ENCODE measurements at regions not wholly inside any gene's neighbourhood (a gene's known extent, or its start where the extent isn't known, plus 50 kb on each side); places are given as distances from the start of the nearest gene placed in this dataset.

GRCh38 chr4:117203231-117203630, 117.9 kb upstream of the TRAM1L1 start:
- Histone ChIP-seq H3K9ac (ENCODE audit: low read length) (no peak overlapping the region), H3K79me2 (ENCODE audit: low read length) (no peaks in the 10 kb centered on the region), H3K4me2 (ENCODE audit: low read length) (no peak overlapping the region), H3K9me3 (ENCODE audit: low read length) (no peaks in the 10 kb centered on the region), H4K20me1 (ENCODE audit: low read length) (no peaks in the 10 kb centered on the region), H3K9me2 (replicated peaks; ENCODE audit: low read length) (no peaks in the 10 kb centered on the region), H3K36me3 (ENCODE audit: low read depth, low read length) (no peaks in the 10 kb centered on the region), H2AFZ (ENCODE audit: low read length) (no peak overlapping the region), H3K27ac (ENCODE audit: low read length) (no peak overlapping the region), H3K4me1 (ENCODE audit: insufficient read depth, low read length) (no peaks in the 10 kb centered on the region), H3F3A (ENCODE audit: low read length, unreplicated experiment) (no peaks in the 10 kb centered on the region), H3K27me3 (ENCODE audit: low read length) (no peaks in the 10 kb centered on the region), H3K4me3 (ENCODE audit: low read length) (no peak overlapping the region)
- BruUV-seq (replicated peaks): no TSS peak
- ATAC-seq: no peak
- intact Hi-C loops (cut with micrococcal nuclease): no loop called here
- DNase-seq: no peak
- TF ChIP-seq EZH2phosphoT487 (IDR thresholded peaks at IDR 0.05; ENCODE audit: borderline replicate concordance, low read length) (no peak), CTCF (conservative IDR thresholded peaks at IDR 0.05; ENCODE audit: low read depth, low read length) (no peak), EZH2 (IDR thresholded peaks at IDR 0.05; ENCODE audit: low read length, unreplicated experiment) (no peak)
- POLR2A ChIA-PET (ENCODE audit: unreplicated experiment): no interaction called here
- CTCF ChIA-PET: no interaction called here

- ATAC-seq: no peak
- no peaks in the 10 kb centered on the region for H3K9me2 ChIP-seq (replicated peaks; ENCODE audit: low read length)
- no peaks in the 10 kb centered on the region for H4K20me1 ChIP-seq (ENCODE audit: low read length)
- no TSS peak for BruUV-seq (replicated peaks)
- H3K27ac ChIP-seq (ENCODE audit: low read length): no peak overlapping the region
- POLR2A ChIA-PET (ENCODE audit: unreplicated experiment): no interaction called here
- H3K36me3 ChIP-seq (ENCODE audit: low read depth, low read length): no peaks in the 10 kb centered on the region
- TF ChIP-seq EZH2phosphoT487 (IDR thresholded peaks at IDR 0.05; ENCODE audit: borderline replicate concordance, low read length) (no peak), EZH2 (IDR thresholded peaks at IDR 0.05; ENCODE audit: low read length, unreplicated experiment) (no peak), CTCF (conservative IDR thresholded peaks at IDR 0.05; ENCODE audit: low read depth, low read length) (no peak)
- no peaks in the 10 kb centered on the region for H3K79me2 ChIP-seq (ENCODE audit: low read length)
- H3F3A ChIP-seq (ENCODE audit: low read length, unreplicated experiment): no peaks in the 10 kb centered on the region
- intact Hi-C loops (cut with micrococcal nuclease): no loop called here
- H2AFZ ChIP-seq (ENCODE audit: low read length): no peak overlapping the region
- H3K27me3 ChIP-seq (ENCODE audit: low read length): no peaks in the 10 kb centered on the region
- no peak overlapping the region for H3K4me2 ChIP-seq (ENCODE audit: low read length)
- H3K4me1 ChIP-seq (ENCODE audit: insufficient read depth, low read length): no peaks in the 10 kb centered on the region
- no peak for DNase-seq
- no peaks in the 10 kb centered on the region for H3K9me3 ChIP-seq (ENCODE audit: low read length)
- no peak overlapping the region for H3K4me3 ChIP-seq (ENCODE audit: low read length)
- CTCF ChIA-PET: no interaction called here
- no peak overlapping the region for H3K9ac ChIP-seq (ENCODE audit: low read length)
These were observed 125.2 kb upstream of the TRAM1L1 start for GRCh38 chr4:117210551-117210950.

GRCh38 chr4:117224256-117224655, 138.9 kb upstream of the TRAM1L1 start:
- ATAC-seq: no peak
- Histone ChIP-seq H3K27me3 (ENCODE audit: low read length) (no peaks in the 10 kb centered on the region), H4K20me1 (ENCODE audit: low read length) (no peaks in the 10 kb centered on the region), H3K36me3 (ENCODE audit: low read depth, low read length) (no peaks in the 10 kb centered on the region), H3K27ac (ENCODE audit: low read length) (no peak overlapping the region), H3K9me3 (ENCODE audit: low read length) (no peaks in the 10 kb centered on the region), H3K9ac (ENCODE audit: low read length) (no peak overlapping the region), H3K4me1 (ENCODE audit: insufficient read depth, low read length) (no peaks in the 10 kb centered on the region), H3K9me2 (replicated peaks; ENCODE audit: low read length) (no peaks in the 10 kb centered on the region), H3K79me2 (ENCODE audit: low read length) (no peaks in the 10 kb centered on the region), H2AFZ (ENCODE audit: low read length) (no peak overlapping the region), H3K4me2 (ENCODE audit: low read length) (no peak overlapping the region), H3K4me3 (ENCODE audit: low read length) (no peak overlapping the region), H3F3A (ENCODE audit: low read length, unreplicated experiment) (no peaks in the 10 kb centered on the region)
- TF ChIP-seq EZH2phosphoT487 (IDR thresholded peaks at IDR 0.05; ENCODE audit: borderline replicate concordance, low read length) (no peak), CTCF (conservative IDR thresholded peaks at IDR 0.05; ENCODE audit: low read depth, low read length) (no peak), EZH2 (IDR thresholded peaks at IDR 0.05; ENCODE audit: low read length, unreplicated experiment) (no peak)
- no TSS peak for BruUV-seq (replicated peaks)
- DNase-seq: no peak
- CTCF ChIA-PET: no interaction called here
- intact Hi-C loops (cut with micrococcal nuclease): loop anchor here (10.0 kb wide), 1 partner anchor 161 kb away; no protein-coding TSS in a partner anchor
- POLR2A ChIA-PET (ENCODE audit: unreplicated experiment): no interaction called here

Data from PC-3 (cell line).